Posterior cingulate gyrus (tissue), 11 donors: ENCODE measurements at regions not wholly inside any gene's neighbourhood (a gene's known extent, or its start where the extent isn't known, plus 50 kb on each side); places are given as distances from the start of the nearest gene placed in this dataset.
"Not testable (repeated sequence)": the region's sequence is repeated elsewhere in the genome, so short reads cannot be mapped to it uniquely, and the experiment has no call there.

ENCODE experiments used
- DNase-seq, 10 donors: peaks; one replicate each; pipeline versions ENCODE4 v3.0.0 to v3.0.0-alpha.2; 2020 to 2021; ENCODE audit warnings: mixed read lengths in 3 of 10
- intact Hi-C: fragments of 100-400 bp; cut with DNase I; formaldehyde crosslinking; loops from one replicate; pipeline ENCODE4 v1.15.1; 2023

DNA sequence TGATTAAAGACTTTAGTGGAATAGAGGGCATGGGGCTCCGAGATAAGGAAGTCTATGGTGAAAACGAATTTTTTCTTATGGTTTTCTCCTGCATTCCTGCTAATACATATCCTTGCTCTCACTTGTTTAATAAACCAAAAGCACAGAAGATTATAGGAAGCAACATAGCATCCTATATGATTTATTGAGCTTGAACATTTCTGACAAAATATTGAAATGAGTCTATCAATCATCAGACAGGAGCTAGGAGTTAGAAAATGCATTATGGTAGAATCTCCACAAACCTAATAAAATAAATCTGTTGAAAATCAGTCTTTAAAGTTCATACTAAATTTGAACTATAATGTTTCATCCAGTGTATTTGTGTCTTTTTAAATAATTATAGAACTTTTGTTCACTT is 554.6 kb upstream of the RGMB start:
- intact Hi-C loops, result no loop called here
- no peak for DNase-seq

DNA sequence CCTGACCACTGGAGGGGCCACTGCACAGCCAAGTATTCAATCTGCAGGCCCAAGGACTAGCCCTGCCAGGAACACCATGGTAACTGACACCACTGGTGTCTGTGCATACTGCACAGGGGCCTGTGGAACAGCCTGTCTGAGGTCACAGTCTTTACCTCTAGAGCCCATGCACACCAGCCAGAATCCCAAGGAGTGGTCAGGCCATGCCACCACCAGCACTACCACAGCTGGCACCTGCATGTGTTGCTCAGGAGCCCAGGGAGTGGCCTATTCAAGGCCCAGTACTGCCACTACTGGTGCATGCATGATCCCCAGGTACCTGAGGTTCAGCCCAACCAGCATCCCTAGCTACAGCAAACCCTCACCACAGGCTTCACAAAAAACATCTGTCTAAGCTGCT is 546.0 kb upstream of the RGMB start:
- intact Hi-C loops, result no loop called here
- peak in 1 of 10 donors; percentile 17 for DNase-seq

DNA sequence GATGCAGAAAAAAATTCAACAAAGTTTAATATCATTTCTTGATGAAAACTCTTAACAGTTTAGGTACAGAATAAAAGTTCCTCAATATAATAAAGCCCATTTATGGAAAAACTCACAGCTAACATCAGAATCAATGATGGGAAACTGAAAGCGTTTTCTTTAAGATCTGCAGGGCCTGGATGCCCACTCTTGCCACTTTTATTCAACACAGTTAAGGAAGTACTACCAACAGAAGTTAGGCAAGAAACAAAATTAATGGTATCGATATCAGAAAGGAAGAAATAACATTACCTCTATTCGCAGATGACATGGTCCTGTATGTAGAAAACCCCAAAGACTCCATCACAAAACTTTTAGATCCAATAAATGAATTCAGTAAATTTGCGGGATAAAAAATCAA is 542.4 kb upstream of the RGMB start:
- intact Hi-C loops, result no loop called here
- DNase-seq, result no peak

DNA sequence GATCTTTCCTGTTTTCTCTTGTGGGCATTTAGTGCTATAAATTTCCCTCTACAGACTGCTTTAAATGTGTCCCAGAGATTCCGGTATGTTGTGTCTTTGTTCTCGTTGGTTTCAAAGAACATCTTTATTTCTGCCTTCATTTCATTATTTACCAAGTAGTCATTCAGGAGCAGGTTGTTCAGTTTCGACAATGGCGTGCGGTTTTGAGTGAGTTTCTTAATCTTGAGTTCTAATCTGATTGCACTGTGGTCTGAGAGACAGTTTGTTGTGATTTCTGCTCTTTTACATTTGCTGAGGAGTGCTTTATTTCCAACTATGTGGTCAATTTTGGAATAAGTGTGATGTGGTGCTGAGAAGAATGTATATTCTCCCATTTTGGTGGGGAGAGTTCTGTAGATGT is 535.7 kb upstream of the RGMB start:
- intact Hi-C loops, result not testable (repeated sequence)

DNA sequence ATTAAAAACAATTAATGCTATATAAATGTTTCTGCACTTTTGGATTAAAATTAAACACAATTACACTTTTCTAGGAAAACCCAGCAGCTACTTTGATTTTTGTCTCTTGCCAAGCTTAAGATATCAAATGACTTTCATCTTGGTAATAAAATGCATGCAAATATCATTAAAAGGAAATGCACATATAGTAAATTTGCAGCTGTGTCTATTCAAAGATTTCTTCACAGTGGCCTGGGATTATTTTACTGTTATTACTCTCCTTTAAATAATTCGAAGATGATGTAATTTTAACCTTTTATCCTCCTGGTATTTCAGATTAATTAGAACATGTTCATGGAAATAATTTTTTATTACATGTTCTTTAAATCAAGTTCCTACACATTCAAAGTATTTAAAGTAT is 529.5 kb upstream of the RGMB start:
- intact Hi-C loops, result no loop called here
- no peak for DNase-seq

More for the DNA sequence above, 535.7 kb upstream of the RGMB start:
- not testable (repeated sequence) for DNase-seq

DNA sequence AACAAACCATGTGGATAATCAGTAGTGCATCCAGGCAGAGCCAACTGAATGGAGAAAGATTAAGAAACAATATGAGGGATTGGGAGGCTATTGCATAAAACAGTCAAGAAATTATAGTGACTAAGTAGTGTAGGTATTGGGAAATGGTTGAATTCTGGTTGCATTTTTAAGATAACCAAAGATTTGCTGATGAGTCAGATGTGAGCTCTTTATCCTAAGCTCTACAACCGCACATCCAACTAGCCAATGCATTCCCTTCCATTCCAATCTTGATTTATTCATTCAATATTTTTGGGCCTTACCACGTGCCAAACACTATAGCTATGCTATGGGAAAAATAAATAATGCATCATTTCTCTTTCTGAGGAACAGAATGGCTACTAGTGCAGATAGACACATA is 524.5 kb upstream of the RGMB start:
- DNase-seq, result no peak
- intact Hi-C loops, result no loop called here

DNA sequence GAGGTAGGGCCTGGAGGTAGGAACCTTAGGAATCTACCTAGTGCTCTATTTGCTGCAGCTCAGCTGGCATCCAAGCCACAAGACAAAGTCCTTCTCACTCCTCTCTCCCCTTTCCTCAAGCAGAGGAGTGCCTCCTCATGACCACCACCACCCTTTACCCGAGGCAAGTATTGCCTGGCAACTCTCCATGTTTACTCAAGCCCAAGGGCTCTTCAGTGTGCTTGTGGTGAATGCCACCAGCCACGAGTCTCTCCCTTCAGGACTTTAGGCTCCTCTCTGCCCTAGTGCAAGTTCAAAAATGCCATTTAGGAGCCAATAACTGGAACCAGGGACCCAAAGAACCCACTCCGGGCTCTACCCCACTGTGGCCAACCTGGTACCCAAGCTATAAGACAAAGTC is 514.5 kb upstream of the RGMB start:
- no peak for DNase-seq
- intact Hi-C loops, result no loop called here

DNA sequence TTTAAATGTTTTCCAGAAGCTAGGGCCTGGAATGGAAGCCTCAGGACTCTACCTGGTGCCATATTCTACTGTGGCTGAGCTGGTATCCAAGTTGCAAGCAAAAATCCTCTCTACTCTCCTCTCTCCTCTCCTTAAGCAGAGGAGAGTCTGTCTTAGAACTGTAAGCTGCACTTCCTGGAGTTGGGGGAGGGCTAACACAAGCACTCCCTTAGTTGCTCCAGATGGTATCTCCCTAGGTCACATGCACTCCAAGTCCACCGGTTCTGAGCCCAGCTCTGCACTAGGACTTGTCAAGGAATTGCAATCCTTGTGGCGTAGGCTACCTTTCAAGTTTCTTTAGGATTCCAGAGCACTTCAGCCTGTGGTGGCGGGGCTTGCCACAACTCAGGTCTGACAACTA is 513.9 kb upstream of the RGMB start:
- intact Hi-C loops, result no loop called here
- peak in 1 of 10 donors; percentile 64 for DNase-seq

DNA sequence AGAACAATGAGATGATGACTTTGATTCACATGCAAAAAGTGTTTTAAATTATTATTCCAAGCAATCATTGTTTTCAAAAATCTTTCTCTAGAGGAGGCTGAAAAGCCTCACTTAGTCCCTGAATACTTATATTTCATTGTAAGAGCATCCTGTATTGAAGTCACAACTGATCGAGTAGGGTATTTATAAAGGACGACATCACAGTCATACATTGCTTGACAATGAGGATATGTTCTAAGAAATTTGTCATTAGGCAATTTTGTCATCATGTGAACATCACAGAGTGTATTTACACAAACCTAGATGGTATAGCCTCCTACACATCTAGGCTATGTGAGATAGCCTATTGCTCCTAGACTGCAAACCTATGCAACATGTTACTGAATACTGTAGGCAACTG is 510.4 kb upstream of the RGMB start:
- DNase-seq, result no peak
- intact Hi-C loops, result no loop called here

DNA sequence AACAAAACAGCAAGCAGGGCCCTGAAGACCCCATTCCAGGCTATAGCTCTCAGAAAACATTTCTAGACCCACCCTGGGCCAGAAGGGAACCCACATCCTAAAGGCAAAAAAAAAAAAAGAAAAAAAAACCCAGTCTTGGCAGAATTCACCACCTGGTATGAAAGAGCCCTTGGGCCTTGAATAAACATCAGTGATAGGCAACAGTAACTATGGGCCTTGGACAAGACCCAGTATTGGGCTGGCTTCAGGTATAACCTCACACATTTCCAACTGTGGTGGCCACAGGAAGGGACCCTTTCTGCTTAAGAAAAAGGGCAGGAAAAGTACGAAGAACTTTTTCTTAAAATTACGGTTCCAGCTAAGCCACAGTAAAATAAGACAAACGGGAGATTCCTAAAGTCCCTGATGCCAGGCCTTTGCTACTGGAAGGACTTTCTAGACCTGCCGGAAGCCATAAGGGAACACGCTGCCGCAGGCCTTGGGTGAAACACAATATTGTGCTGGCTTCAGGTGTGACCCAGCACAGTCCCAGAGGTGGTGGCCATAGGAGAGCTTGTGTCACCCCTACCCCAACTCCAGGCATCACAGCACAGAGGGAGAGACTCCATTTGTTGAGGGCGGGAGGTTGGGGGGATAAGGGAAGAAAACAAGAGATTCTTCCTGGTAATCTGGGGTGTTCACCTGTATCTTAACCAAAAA is 505.2 kb upstream of the RGMB start:
- DNase-seq, result no peak
- intact Hi-C loops, result no loop called here

DNA sequence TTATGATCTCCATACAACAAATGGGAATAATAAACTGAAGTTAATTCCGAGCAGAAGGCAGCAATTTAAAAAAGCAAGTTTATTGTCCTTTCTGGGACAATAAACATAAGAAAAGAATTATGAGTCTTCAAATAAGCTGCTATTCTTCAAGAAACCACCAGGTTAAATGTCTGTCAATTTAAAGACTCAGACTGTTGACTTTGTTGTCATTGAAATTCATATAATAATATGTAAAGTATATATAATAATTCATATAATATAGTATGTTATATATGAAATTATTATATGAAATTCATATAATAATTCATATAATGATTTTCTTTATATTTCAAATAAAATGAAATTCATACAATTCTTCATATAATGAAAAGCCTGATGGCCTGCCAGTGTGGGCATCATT is 497.5 kb upstream of the RGMB start:
- no peak for DNase-seq
- intact Hi-C loops, result no loop called here

DNA sequence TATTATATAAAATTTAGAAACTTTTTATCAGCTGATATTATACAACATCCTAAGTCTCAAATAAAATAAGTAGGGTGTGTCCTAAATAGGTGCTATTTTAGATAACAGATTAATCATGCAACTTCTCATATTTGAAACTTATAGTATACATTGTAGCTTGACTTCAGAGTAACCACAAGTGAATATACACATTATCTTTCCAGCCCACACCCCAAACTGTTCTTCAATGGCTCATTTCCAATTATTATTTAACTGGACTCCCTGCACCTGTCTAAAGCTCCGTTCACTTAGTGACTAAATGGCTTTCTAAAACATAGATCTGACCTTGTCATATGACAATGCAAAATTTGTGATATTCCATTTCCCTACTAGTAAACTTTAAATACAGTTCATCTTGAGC is 490.9 kb upstream of the RGMB start:
- intact Hi-C loops, result no loop called here
- DNase-seq, result no peak

DNA sequence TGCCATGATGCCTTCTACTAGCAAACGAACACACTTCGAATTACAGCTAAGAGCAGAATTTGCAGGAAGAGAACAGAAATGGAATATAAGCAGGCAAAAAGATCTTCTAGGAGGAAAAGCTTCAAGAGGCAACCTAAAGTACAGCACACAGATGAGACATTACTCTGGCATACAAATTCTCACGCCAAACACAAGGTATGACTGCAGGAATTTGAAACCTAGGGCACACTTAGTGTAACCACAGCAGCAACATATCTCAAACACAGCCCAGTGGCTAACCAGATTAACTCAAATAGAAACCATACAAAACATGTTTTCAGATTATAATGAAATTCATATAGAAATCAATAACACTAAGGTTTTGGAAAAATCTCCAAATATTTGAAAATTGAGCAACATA is 481.0 kb upstream of the RGMB start:
- intact Hi-C loops, result no loop called here
- DNase-seq, result no peak

DNA sequence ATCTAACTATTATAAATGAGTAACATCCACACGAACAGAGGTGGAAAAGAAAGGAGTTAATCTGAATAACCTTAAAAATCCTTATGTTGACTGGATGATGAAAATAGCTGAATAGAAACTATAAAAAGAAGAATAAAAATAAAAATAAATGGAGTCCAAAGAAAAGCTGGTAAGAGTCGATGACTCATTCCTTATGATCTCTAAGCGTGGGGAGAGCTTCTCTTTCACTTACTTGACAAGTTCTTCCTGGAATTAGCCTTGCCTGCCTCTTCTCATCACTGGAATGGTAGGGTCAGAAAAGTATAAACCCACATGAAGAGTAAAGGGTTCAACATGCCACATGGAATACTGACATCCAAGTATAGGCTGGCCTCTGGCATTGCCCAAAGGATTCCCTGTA is 477.0 kb upstream of the RGMB start:
- no peak for DNase-seq
- intact Hi-C loops, result no loop called here

DNA sequence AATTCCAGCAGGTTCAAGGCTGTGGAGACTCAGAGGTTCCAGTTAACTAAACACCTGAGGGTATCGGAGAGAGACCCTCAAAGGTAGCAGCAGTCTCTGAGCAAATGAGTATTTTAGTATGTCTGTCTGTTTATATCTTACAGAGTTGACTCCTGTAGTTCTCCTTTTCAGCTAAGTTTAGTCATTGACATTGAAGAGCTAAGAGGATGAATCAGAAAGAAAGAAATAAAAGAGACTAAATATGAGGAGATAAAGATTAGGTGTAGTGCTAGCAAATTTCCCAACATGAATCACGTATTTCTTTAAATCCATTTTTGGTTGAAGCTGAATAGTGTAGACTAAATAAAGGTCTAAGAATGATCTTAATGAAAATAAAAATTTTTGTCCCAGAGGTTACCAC is 474.0 kb upstream of the RGMB start:
- intact Hi-C loops, result no loop called here
- DNase-seq, result no peak

DNA sequence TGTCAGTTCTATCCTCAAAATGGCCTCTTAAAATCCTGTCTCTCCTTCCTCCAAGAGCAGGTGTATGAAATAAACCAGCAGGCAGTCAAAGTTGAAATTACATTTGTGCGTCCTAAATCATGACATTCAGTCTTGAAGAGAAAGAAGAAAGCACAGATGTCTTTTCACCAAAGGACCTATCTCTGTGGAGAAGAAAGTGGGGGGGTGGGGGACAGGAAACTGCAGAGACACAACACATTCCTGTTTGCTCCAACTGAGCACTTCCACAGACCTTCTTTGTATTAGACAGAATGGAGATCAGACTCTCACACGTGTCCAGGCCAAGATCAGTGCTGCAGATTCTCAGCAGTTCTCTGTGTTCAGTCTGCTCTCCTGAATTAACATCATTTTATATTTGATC is 471.9 kb upstream of the RGMB start:
- intact Hi-C loops, result no loop called here
- peak in 2 of 10 donors; percentile 8 to 42 for DNase-seq

DNA sequence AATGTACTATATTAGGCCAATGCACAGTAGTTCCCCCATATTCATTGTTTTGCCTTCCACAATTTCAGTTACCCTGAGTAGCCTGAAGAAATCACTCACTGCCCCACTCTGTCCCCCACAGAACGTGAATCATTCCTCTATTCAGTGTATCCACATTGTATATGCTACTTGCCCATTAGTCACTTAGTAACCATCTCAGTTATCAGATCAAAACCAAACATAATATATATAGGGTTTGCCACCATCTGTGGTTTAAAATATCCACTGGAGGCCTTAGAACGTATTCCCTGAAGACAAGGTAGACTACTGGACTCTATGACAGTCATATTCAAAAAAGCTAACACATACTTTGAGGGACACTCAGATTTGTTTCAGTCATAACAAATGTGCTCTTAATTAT is 465.7 kb upstream of the RGMB start:
- no peak for DNase-seq
- intact Hi-C loops, result no loop called here

DNA sequence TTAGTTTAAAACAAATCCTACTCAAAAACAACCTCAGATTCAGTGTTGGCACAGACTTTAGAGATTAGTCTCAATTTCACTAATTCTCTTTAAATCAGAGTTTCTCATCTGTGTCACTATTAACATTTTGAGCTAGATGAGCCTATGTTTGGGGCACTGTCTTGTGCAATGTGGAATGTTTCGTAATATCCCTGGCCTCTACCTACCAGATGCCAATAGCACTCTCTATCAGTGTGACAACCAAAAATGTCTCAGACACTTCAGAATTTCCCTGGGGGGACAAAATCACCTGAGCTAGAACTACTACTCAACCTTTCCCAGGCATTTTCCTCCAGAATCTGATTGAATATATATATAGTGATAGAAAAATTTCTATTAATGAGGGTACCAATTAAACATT is 465.2 kb upstream of the RGMB start:
- intact Hi-C loops, result no loop called here

DNA sequence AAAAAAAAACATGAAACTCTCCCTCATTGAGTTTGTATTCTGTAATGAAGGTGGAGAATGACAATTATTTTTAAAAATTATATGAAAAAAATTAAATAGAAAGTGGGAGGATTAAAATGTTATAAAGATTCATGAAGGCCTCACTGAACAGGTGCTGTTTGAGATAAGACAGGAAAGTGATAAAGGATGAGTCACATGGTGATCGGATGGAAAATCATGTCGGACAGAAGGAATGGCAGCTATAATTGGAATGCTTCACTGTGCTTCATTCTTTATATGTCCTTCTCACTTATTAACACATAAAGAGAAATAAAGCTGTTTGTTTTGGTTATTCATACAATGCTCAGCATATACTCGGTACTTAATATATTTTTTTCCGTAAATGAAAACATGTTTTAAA is 464.5 kb upstream of the RGMB start:
- intact Hi-C loops, result no loop called here
- DNase-seq, result no peak

More for the DNA sequence above, 465.2 kb upstream of the RGMB start:
- no peak for DNase-seq

DNA sequence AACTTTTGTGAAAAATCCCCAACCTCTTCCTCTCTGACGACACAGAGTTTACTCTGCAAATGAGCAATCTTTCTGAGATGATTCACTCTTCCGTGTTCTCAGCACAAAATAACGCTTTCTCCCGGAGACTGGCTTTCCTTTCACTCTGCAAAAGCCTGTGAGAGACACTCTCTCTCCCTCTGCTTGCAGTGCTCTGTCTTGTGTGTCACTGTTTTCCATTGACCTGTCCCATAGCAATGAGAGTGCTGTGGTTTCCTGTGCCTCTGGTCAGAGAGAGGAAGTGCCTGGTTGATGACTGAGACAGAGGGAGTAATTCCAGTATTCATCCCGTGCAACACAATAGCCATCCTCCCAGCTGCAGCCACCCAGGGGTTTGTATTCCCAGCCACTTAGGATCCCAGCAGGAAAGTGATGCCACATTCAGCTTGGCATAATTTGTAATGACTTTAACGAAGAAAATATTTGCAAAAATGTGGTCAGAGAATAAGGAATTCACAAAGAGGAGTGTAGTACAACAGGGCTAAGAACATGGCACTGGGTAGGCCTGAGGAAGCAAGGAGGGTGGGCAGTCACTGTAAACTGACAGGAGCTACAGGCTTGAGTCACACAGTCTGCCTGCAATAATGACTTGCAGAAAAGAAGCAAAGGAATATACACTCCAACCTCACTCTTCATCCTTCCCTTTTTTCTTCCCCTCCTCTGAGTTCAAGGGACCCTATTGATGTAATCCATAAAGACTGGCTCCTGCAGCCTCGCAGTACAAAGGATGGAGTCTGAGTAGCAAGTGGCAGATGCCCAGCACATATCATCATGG is 463.5 kb upstream of the RGMB start:
- peak in 4 of 10 donors; percentile 13 to 61 (median 34) for DNase-seq
- intact Hi-C loops, result no loop called here

DNA sequence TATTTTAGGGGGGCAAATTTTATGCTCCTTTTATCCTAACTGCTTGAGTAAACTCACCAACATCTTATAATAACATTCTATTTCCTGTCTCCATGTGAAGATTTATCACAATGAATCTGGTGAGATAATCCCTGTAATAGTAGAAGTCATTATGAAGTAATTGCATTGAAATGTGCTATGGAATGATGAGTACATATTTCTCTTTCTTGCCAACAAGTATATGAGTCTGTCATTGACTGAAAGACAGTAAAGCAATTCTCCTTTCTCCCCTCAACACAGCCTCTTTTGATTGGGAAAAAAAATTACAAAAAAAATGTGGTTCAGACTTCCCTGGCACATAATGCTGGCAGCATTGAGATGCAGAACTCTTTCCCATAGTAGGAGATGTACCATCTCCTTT is 459.2 kb upstream of the RGMB start:
- DNase-seq, result no peak
- intact Hi-C loops, result no loop called here

DNA sequence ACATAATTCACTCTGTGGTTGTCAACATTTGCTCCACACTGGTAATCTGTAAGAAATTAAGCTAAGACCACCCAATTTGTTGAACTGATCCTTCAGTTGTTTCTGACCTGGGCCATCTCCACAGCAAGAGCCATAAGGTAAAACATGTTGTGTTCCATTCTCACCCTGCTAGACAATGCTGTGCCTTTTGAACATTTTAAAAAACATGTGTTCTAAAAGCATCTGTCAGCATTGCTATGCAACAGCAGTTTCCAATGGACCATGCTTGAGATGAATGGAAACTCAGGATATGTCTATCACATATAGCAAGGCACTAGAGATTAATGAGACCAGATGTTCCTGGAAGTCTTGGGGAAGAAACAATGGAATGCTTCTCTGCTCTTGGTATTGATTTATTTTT is 455.1 kb upstream of the RGMB start:
- intact Hi-C loops, result no loop called here
- no peak for DNase-seq
